Heart left ventricle (tissue), 16 donors: ENCODE measurements at regions not wholly inside any gene's neighbourhood (a gene's known extent, or its start where the extent isn't known, plus 50 kb on each side); places are given as distances from the start of the nearest gene placed in this dataset.

Experiments
- ATAC-seq, 4 donors: fragments of 200-7000 bp; cut with Tn5 transposase; one replicate each; pipeline ENCODE4 v1.9.1; 2020 to 2022; ENCODE audit warnings: moderate library complexity in 4 of 4, mild to moderate bottlenecking in 3 of 4, moderate number of reproducible peaks in 1 of 4
- DNase-seq, 5 donors: peaks; one replicate each; pipeline ENCODE4 v3.0.0-alpha.2; 2020
- H3K27ac ChIP-seq, 12 donors: fragments of 200-600 bp; sonication (generic) in 4 of 12; one replicate each; pipeline versions ENCODE4 v1.5.0 to v1.8.0; 2016 to 2022; ENCODE audit warnings: mild to moderate bottlenecking in 2 of 12
- H3K27me3 ChIP-seq, 9 donors: fragments of 200-600 bp; sonication (generic) in 2 of 9; one replicate each; pipeline versions ENCODE4 v1.5.1 to v1.8.0; 2016 to 2022; ENCODE audit warnings: mild to moderate bottlenecking in 3 of 9
- H3K36me3 ChIP-seq, 9 donors: fragments of 200-600 bp; sonication (generic) in 2 of 9; one replicate each; pipeline versions ENCODE4 v1.5.0 to v1.8.0; 2018 to 2022; ENCODE audit warnings: mild to moderate bottlenecking in 2 of 9
- H3K4me1 ChIP-seq, 12 donors: fragments of 200-600 bp; sonication (generic) in 4 of 12; one replicate each; pipeline versions ENCODE4 v1.5.0 to v1.8.0; 2016 to 2022; ENCODE audit warnings: mild to moderate bottlenecking in 3 of 12
- H3K4me3 ChIP-seq, 12 donors: fragments of 200-600 bp; sonication (generic) in 4 of 12; one replicate each; pipeline versions ENCODE4 v1.5.0 to v1.8.0; 2017 to 2022; ENCODE audit warnings: mild to moderate bottlenecking in 9 of 12, moderate library complexity in 4 of 12
- H3K9me3 ChIP-seq, 12 donors: fragments of 200-600 bp; sonication (generic) in 4 of 12; one replicate each; pipeline versions ENCODE4 v1.5.0 to v1.8.0; 2016 to 2022; ENCODE audit warnings: mild to moderate bottlenecking in 1 of 12
- POLR2A ChIP-seq, 2 donors: fragments of 450-650 bp; IDR thresholded peaks; one replicate each; pipeline ENCODE4 v1.6.1; 2017; ENCODE audit warnings: antibody characterized with exemption in 2 of 2, mild to moderate bottlenecking in 2 of 2, moderate library complexity in 2 of 2
- WGBS, 4 donors: extraction: QIAGEN DNeasy Blood & Tissue Kit in 2 of 4; methylation state at CpG; one replicate each; pipeline versions ENCODE4 v1.1.5 to v1.1.7; 2013 to 2018; 5-methylcytosine and 5-hydroxymethylcytosine counted together
- intact Hi-C, 10 donors: fragments of 100-400 bp; cut with DNase I; formaldehyde crosslinking; loops; one replicate each; pipeline versions ENCODE4 v1.11.1 to v1.14.2; 2022
- TF ChIP-seq, protein P1 (sequence below), 12 donors: fragments of 200-600 bp; sonication (generic) in 4 of 12; IDR thresholded peaks; one replicate each; pipeline versions ENCODE4 v1.5.0 to v1.8.0; 2018 to 2022; ENCODE audit warnings: antibody characterized with exemption in 12 of 12, mild to moderate bottlenecking in 5 of 12
- donor health status: ischemic (EF 13 %, LVEDD 7.1; RV severe dilation, severe dysfunction).
- donor health status: healthy with polysubstance abuse.
- donor health status: DM: no; HTN: yes; CAD: no.
- donor health status: DM: no; HTN: no; CAD: no.
- donor health status: ischemic (EF 25% LVEDD 6.9; RV normal size, moderate dysfunction).
- donor health status: ischemic (EF 25% LVEDD 5.7; RV mildly dilated, moderate dysfunction).
- donor health status: healthy.
- donor health status: DM: yes; HTN: yes; CAD: no.
- donor health status: ischemic (EF 35%, LVEDD 5.7; RV mildly dilated, moderate dysfunction).
- donor health status: nonischemic (EF 11% LVEDD 7.7; RV severe dilation, severe dysfunction).
- donor health status: DM: yes; HTN: yes; CAD: no.
- donor health status: PGD.
- donor health status: ischemic (EF 29% LVEDD 5.4; RV normal size, mild dysfunction).
- donor health status: nonischemic (EF 23%, LVEDD 6.1; RV moderate dilation, normal function).

DNA sequence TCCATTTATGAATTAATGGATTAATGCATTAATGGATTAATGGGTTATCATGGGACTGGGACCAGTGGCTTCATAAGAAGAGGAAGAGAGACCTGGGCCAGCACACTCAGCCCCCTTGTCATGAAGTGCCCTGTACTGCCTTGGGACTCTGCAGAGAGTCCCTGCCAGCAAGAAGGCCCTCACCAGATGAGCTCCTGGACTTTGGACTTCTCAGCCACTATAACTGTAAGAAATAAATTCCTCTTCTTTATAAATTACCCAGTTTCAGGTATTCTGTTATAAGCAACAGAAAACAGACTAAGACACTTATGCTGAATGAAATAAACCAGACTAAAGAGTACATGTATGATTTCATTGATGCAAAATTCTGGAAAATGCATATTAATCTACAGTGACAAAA lies 119.4 kb upstream of the MSX1 start:
- Histone ChIP-seq H3K4me3 (no peak overlapping the region), H3K27me3 (no peaks in the 10 kb centered on the region), H3K27ac (no peak overlapping the region), H3K4me1 (peaks cover 0 to 3% (median 0%) of the 10 kb centered on the region in 12 donors), H3K9me3 (peaks cover 0 to 10% (median 0%) of the 10 kb centered on the region in 12 donors), H3K36me3 (no peaks in the 10 kb centered on the region)
- intact Hi-C loops: no loop called here
- no peak for TF ChIP-seq POLR2A (IDR thresholded peaks at IDR 0.05)
- TF ChIP-seq, protein P1, sequence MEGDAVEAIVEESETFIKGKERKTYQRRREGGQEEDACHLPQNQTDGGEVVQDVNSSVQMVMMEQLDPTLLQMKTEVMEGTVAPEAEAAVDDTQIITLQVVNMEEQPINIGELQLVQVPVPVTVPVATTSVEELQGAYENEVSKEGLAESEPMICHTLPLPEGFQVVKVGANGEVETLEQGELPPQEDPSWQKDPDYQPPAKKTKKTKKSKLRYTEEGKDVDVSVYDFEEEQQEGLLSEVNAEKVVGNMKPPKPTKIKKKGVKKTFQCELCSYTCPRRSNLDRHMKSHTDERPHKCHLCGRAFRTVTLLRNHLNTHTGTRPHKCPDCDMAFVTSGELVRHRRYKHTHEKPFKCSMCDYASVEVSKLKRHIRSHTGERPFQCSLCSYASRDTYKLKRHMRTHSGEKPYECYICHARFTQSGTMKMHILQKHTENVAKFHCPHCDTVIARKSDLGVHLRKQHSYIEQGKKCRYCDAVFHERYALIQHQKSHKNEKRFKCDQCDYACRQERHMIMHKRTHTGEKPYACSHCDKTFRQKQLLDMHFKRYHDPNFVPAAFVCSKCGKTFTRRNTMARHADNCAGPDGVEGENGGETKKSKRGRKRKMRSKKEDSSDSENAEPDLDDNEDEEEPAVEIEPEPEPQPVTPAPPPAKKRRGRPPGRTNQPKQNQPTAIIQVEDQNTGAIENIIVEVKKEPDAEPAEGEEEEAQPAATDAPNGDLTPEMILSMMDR (IDR thresholded peaks at IDR 0.05): no peak
- ATAC-seq (no peak), DNase-seq (no peak)

DNA sequence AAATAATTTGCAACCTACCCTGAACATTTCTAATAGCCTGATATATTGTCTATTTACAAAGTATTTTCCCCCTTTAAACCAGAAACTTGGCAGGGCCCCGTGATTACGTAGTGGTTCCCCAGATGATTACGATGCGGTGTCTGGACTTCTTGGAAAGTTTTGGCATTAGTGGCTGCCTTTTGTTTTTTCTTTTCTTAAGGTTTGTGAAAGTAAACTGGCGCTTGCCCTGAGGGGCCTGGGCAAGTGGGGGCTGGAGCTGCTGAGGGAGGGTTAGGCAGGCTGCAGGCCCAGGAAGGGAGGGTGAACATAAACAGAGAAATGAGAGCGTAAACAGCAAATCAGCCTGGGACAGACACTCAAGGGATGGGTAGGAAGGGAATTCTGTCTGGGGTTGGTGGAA lies 123.6 kb upstream of the MSX1 start:
- DNase-seq: no peak
- intact Hi-C loops: no loop called here
- Histone ChIP-seq H3K36me3 (no peaks in the 10 kb centered on the region), H3K9me3 (no peaks in the 10 kb centered on the region), H3K4me1 (peaks cover 0 to 3% (median 0%) of the 10 kb centered on the region in 12 donors), H3K4me3 (no peak overlapping the region), H3K27ac (no peak overlapping the region), H3K27me3 (no peaks in the 10 kb centered on the region)
- 50 to 69% (median 56%) methylated on average over 6 of the region's 6 CpGs for WGBS, 4 donors
- TF ChIP-seq, protein P1 (IDR thresholded peaks at IDR 0.05): no peak
- TF ChIP-seq POLR2A (IDR thresholded peaks at IDR 0.05): no peak
- ATAC-seq: no peak

- ATAC-seq: no peak
- intact Hi-C loops: no loop called here
- Histone ChIP-seq H3K27ac (no peak overlapping the region), H3K4me1 (peaks cover 0 to 3% (median 0%) of the 10 kb centered on the region in 12 donors), H3K27me3 (no peaks in the 10 kb centered on the region), H3K9me3 (no peaks in the 10 kb centered on the region), H3K36me3 (no peaks in the 10 kb centered on the region), H3K4me3 (no peak overlapping the region)
- DNase-seq: no peak
- no peak for TF ChIP-seq POLR2A (IDR thresholded peaks at IDR 0.05)
- TF ChIP-seq, protein P1 (IDR thresholded peaks at IDR 0.05): no peak
- WGBS, 4 donors: 73 to 80% (median 78%) methylated on average over 9 of the region's 9 CpGs
Measured at GRCh38 chr4:4735136-4735750, 124.2 kb upstream of the MSX1 start.

DNA sequence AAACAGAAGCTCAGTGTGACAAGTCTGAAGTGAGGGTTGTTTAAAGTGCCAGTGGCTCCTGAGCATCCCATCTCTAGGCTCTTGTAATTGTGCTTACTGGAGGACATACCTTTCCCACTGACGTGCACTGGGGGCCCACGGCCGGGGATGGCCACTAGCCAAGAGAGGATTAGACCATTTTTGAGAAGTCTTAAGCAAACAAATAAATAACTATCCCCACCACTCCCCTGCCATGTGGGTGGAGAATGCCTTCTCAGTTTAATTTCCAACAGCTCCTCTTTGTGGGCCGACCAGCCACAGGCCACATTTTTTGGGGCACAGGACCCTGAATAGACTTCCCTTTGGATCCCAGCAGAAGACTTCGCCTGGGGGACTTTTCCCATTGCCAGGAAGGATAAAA lies 125.0 kb upstream of the MSX1 start:
- WGBS, 4 donors: 68 to 79% (median 75%) methylated on average over 5 of the region's 5 CpGs
- TF ChIP-seq, protein P1 (IDR thresholded peaks at IDR 0.05): no peak
- TF ChIP-seq POLR2A (IDR thresholded peaks at IDR 0.05): no peak
- ATAC-seq: no peak
- Histone ChIP-seq H3K27ac (no peak overlapping the region), H3K36me3 (no peaks in the 10 kb centered on the region), H3K9me3 (no peaks in the 10 kb centered on the region), H3K4me1 (peaks cover 0 to 3% (median 0%) of the 10 kb centered on the region in 12 donors), H3K4me3 (no peak overlapping the region), H3K27me3 (no peaks in the 10 kb centered on the region)
- DNase-seq: no peak
- intact Hi-C loops: no loop called here
